K562 (cell line): ENCODE measurements at regions not wholly inside any gene's neighbourhood (a gene's known extent, or its start where the extent isn't known, plus 50 kb on each side); places are given as distances from the start of the nearest gene placed in this dataset.

Source experiments
- ARID2 ChIP-seq: fragments of 450-650 bp; IDR thresholded peaks from 2 replicates; pipeline ENCODE4 v1.6.1; 2017; ENCODE audit warnings: antibody characterized with exemption, mild to moderate bottlenecking
- CEBPB ChIP-seq: fragments of 450-650 bp; IDR thresholded peaks from 2 replicates; pipeline ENCODE4 v1.6.1; 2016; ENCODE audit warnings: missing genetic modification characterization, missing compliant biosample characterization
- DDX20 ChIP-seq: fragments of 450-650 bp; IDR thresholded peaks from 2 replicates; pipeline ENCODE4 v1.6.1; 2016; ENCODE audit warnings: missing genetic modification characterization, low read depth, mild to moderate bottlenecking, missing compliant biosample characterization, moderate library complexity
- DLX4 ChIP-seq: fragments of 250-450 bp; sonication (Bioruptor Pico); IDR thresholded peaks from 2 replicates; pipeline ENCODE4 v1.6.1; 2021; ENCODE audit warnings: mild to moderate bottlenecking
- ELF4 ChIP-seq: fragments of 450-650 bp; formaldehyde crosslinking; IDR thresholded peaks from 2 replicates; pipeline ENCODE4 v1.4.0; 2022; ENCODE audit warnings: missing genetic modification characterization
- ESRRB ChIP-seq: fragments of 250-450 bp; sonication (Bioruptor Pico); IDR thresholded peaks from 2 replicates; pipeline ENCODE4 v1.5.0; 2020; ENCODE audit warnings: mild to moderate bottlenecking, moderate library complexity, borderline replicate concordance
- FOSL1 ChIP-seq: fragments of 200-800 bp; sonication (Bioruptor generic); conservative IDR thresholded peaks from 2 replicates; pipeline ENCODE4 v1.6.1; 2016; ENCODE audit warnings: missing genetic modification characterization, missing compliant biosample characterization
- FOXA1 ChIP-seq: fragments of 450-650 bp; IDR thresholded peaks from 2 replicates; pipeline ENCODE4 v1.6.1; 2016; ENCODE audit warnings: mild to moderate bottlenecking, borderline replicate concordance
- HDAC6 ChIP-seq: IDR thresholded peaks from 2 replicates; pipeline ENCODE4 v1.6.1; 2012; ENCODE audit warnings: low read depth, mild to moderate bottlenecking, control low read depth, inconsistent platforms, low read length, moderate library complexity
- HDGF ChIP-seq: fragments of 450-650 bp; IDR thresholded peaks from 2 replicates; pipeline ENCODE4 v1.6.1; 2016
- HMGXB4 ChIP-seq: sonication (generic); formaldehyde crosslinking; IDR thresholded peaks from 2 replicates; pipeline ENCODE4 v1.8.1; 2023; ENCODE audit warnings: mild to moderate bottlenecking, missing genetic modification reagents
- MEF2D ChIP-seq: conservative IDR thresholded peaks from 2 replicates; pipeline ENCODE4 v1.6.1; 2016; ENCODE audit warnings: low read depth, missing genetic modification characterization, missing compliant biosample characterization
- MTA2 ChIP-seq: fragments of 450-650 bp; IDR thresholded peaks from 2 replicates; pipeline ENCODE4 v1.6.1; 2016; ENCODE audit warnings: low read depth
- MYC ChIP-seq, 2 experiments: fragments of 250-450 bp in 1 of 2; sonication (Bioruptor Pico) in 1 of 2; IDR thresholded peaks; 2 replicates each; pipeline versions ENCODE4 v1.5.1 to v1.6.1; 2012 to 2021; ENCODE audit warnings: low read depth in 2 of 2, borderline replicate concordance in 1 of 2, improper control_type of control experiment in 1 of 2, low read length in 1 of 2, mild to moderate bottlenecking in 1 of 2, moderate library complexity in 1 of 2
- PATZ1 ChIP-seq: fragments of 250-450 bp; sonication (Bioruptor Pico); IDR thresholded peaks from 2 replicates; pipeline ENCODE4 v1.5.0; 2020; ENCODE audit warnings: mild to moderate bottlenecking, borderline replicate concordance
- PHF21A ChIP-seq: fragments of 450-650 bp; IDR thresholded peaks from 2 replicates; pipeline ENCODE4 v1.6.1; 2017; ENCODE audit warnings: low read depth, borderline replicate concordance
- POLR2AphosphoS5 ChIP-seq: IDR thresholded peaks from 2 replicates; pipeline ENCODE4 v1.6.1; 2011; ENCODE audit warnings: mild to moderate bottlenecking, low read depth, low read length, moderate library complexity; ENCODE audit not compliant: control insufficient read depth, insufficient read depth
- SFPQ ChIP-seq: fragments of 200-400 bp; formaldehyde crosslinking; IDR thresholded peaks from 2 replicates; pipeline ENCODE4 v1.6.1; 2017; ENCODE audit warnings: mild to moderate bottlenecking, low read depth, low read length, moderate library complexity
- YY1 ChIP-seq, 3 experiments: IDR thresholded peaks; 2 replicates each; pipeline ENCODE4 v1.6.1; 2011; ENCODE audit warnings: low read length in 2 of 3, mild to moderate bottlenecking in 2 of 3, moderate library complexity in 2 of 3, borderline replicate concordance in 1 of 3, control low read depth in 1 of 3, low read depth in 1 of 3; ENCODE audit not compliant: insufficient read depth in 3 of 3, insufficient replicate concordance in 2 of 3, control insufficient read depth in 1 of 3, insufficient read length in 1 of 3; ENCODE audit errors: extremely low read depth in 1 of 3
- ZKSCAN1 ChIP-seq: fragments of 150-350 bp; IDR thresholded peaks from 2 replicates; pipeline ENCODE4 v1.6.1; 2016; ENCODE audit warnings: low read depth, low read length
- ZNF354B ChIP-seq: fragments of 250-450 bp; sonication (Bioruptor Pico); IDR thresholded peaks from 2 replicates; pipeline ENCODE4 v1.4.0; 2020

- TF ChIP-seq ELF4 (CRISPR knock-in tag) (peak; percentile 80; the same call in 1 of the 2 replicates), ARID2 (no peak), MTA2 (no peak), HDAC6 (no peak), POLR2AphosphoS5 (peak; percentile 88), ZKSCAN1 (0 out of 2 replicates have a peak, but pooled peaks have one; percentile 13), HDGF (no peak), MYC (IDR thresholded peaks at IDR 0.05; ENCODE audit: low read depth, low read length) (peak; percentile 42), MYC (CRISPR knock-in tag; IDR thresholded peaks at IDR 0.05; ENCODE audit: borderline replicate concordance, low read depth) (peak; percentile 46; the same call in 1 of the 2 replicates), FOSL1 (tag) (peak; percentile 69), SFPQ (no peak), FOXA1 (no peak), PHF21A (no peak; the same call in 1 of the 2 replicates), PATZ1 (CRISPR knock-in tag) (no peak), ESRRB (no peak), DLX4 (CRISPR knock-in tag) (no peak), ZNF354B (CRISPR knock-in tag) (no peak), CEBPB (no peak), HMGXB4 (no peak), DDX20 (no peak), YY1 (IDR thresholded peaks at IDR 0.05; ENCODE audit: borderline replicate concordance in 1 of 3, control insufficient read depth in 1 of 3, extremely low read depth in 1 of 3, insufficient read depth in 3 of 3, insufficient read length in 1 of 3, insufficient replicate concordance in 2 of 3, low read depth in 1 of 3, low read length in 2 of 3) (peak in 1 of 3 experiments; percentile 23), MEF2D (0 out of 2 replicates have a peak, but pooled peaks have one; percentile 67)
Measured at GRCh38 chr1:14435368-14436023, 163.0 kb upstream of the KAZN start (continued).
